HEK293 (cell line): ENCODE measurements at regions not wholly inside any gene's neighbourhood (a gene's known extent, or its start where the extent isn't known, plus 50 kb on each side); places are given as distances from the start of the nearest gene placed in this dataset.

Experiments used
- CTCF ChIA-PET: fragments of 350-600 bp; formaldehyde crosslinking; extraction: SDS; loops from one replicate; lab custom pipeline; 2021; ENCODE audit warnings: antibody characterized with exemption; lab: Yijun Ruan, JAX
- POLR2A ChIA-PET: fragments of 300-600 bp; formaldehyde crosslinking; extraction: SDS; loops from one replicate; lab custom pipeline; 2020; ENCODE audit warnings: antibody characterized with exemption, inconsistent platforms; lab: Yijun Ruan, JAX
- H3K27ac ChIP-seq: fragments of 200-500 bp; sonication (Bioruptor generic); 2 replicates; pipeline ENCODE4 v1.5.1; 2014; ENCODE audit warnings: low read depth, low read length, control low read depth, inconsistent platforms; ENCODE audit errors: extremely low read depth
- H3K36me3 ChIP-seq, 2 experiments: fragments of 200-500 bp in 1 of 2; sonication (Bioruptor generic) in 1 of 2; 1 replicate in 1 of 2; 2 replicates in 1 of 2; pipeline ENCODE4 v1.5.1; 2014 to 2017; ENCODE audit warnings: inconsistent platforms in 2 of 2, low read length in 2 of 2; ENCODE audit not compliant: control insufficient read depth in 2 of 2, insufficient read depth in 1 of 2
- H3K4me1 ChIP-seq: fragments of 200-500 bp; sonication (Bioruptor generic); 2 replicates; pipeline ENCODE4 v1.5.1; 2014; ENCODE audit warnings: mild to moderate bottlenecking, low read length, inconsistent platforms; ENCODE audit not compliant: control insufficient read depth, insufficient read depth
- H3K4me3 ChIP-seq: 2 replicates; pipeline ENCODE4 v1.5.1; 2011; ENCODE audit warnings: low read depth, mild to moderate bottlenecking, control low read depth, low read length, moderate library complexity
- H3K9me3 ChIP-seq: fragments of 200-500 bp; sonication (Bioruptor generic); 2 replicates; pipeline ENCODE4 v1.5.1; 2014; ENCODE audit warnings: low read depth, low read length, inconsistent platforms; ENCODE audit not compliant: control insufficient read depth, insufficient read depth
- BCL11B ChIP-seq: fragments of 450-650 bp; formaldehyde crosslinking; IDR thresholded peaks from 2 replicates; pipeline ENCODE4 v1.5.1; 2016; ENCODE audit warnings: low read depth, missing biosample characterization, missing genetic modification characterization
- FEZF1 ChIP-seq: fragments of 450-650 bp; formaldehyde crosslinking; IDR thresholded peaks from 2 replicates; pipeline ENCODE4 v1.5.1; 2016; ENCODE audit warnings: missing biosample characterization, missing genetic modification characterization
- GLI2 ChIP-seq: fragments of 450-650 bp; formaldehyde crosslinking; IDR thresholded peaks from 2 replicates; pipeline ENCODE4; 2017; ENCODE audit warnings: missing biosample characterization, missing genetic modification characterization, low read depth, borderline replicate concordance
- KLF7 ChIP-seq: fragments of 450-650 bp; formaldehyde crosslinking; IDR thresholded peaks from 2 replicates; pipeline ENCODE4 v1.5.1; 2016; ENCODE audit warnings: missing biosample characterization, missing genetic modification characterization, borderline replicate concordance
- SCRT1 ChIP-seq: fragments of 450-650 bp; formaldehyde crosslinking; IDR thresholded peaks from 2 replicates; pipeline ENCODE4 v1.5.1; 2016; ENCODE audit warnings: missing biosample characterization, missing genetic modification characterization, borderline replicate concordance
- WT1 ChIP-seq: fragments of 450-650 bp; formaldehyde crosslinking; IDR thresholded peaks from 2 replicates; pipeline ENCODE4 v1.5.1; 2016; ENCODE audit warnings: missing biosample characterization, missing genetic modification characterization
- ZFP69B ChIP-seq: fragments of 450-650 bp; formaldehyde crosslinking; IDR thresholded peaks from 2 replicates; pipeline ENCODE4 v1.5.1; 2016; ENCODE audit warnings: missing biosample characterization, missing genetic modification characterization
- ZNF10 ChIP-seq: fragments of 450-650 bp; formaldehyde crosslinking; IDR thresholded peaks from 2 replicates; pipeline ENCODE4 v1.5.1; 2017; ENCODE audit warnings: missing biosample characterization, missing genetic modification characterization
- ZNF37A ChIP-seq: fragments of 450-650 bp; IDR thresholded peaks from 2 replicates; pipeline ENCODE4 v1.5.1; 2018; ENCODE audit warnings: missing biosample characterization, missing genetic modification characterization
- ZNF394 ChIP-seq: fragments of 450-650 bp; formaldehyde crosslinking; IDR thresholded peaks from 2 replicates; pipeline ENCODE4 v1.5.1; 2016; ENCODE audit warnings: missing biosample characterization, missing genetic modification characterization, mild to moderate bottlenecking, moderate library complexity, borderline replicate concordance
- ZNF580 ChIP-seq: fragments of 450-650 bp; formaldehyde crosslinking; IDR thresholded peaks from 2 replicates; pipeline ENCODE4 v1.5.1; 2016; ENCODE audit warnings: missing biosample characterization, missing genetic modification characterization
- ZNF701 ChIP-seq: fragments of 450-650 bp; formaldehyde crosslinking; IDR thresholded peaks from 2 replicates; pipeline ENCODE4 v1.5.1; 2016; ENCODE audit warnings: missing biosample characterization, missing genetic modification characterization
- ZNF704 ChIP-seq: fragments of 450-650 bp; formaldehyde crosslinking; IDR thresholded peaks from 2 replicates; pipeline ENCODE4 v1.5.1; 2016; ENCODE audit warnings: missing biosample characterization, missing genetic modification characterization
- TF ChIP-seq, protein P1 (sequence below): fragments of 450-650 bp; formaldehyde crosslinking; IDR thresholded peaks from 2 replicates; pipeline ENCODE4 v1.5.1; 2016; ENCODE audit warnings: missing biosample characterization, missing genetic modification characterization, low read depth
- TF ChIP-seq, protein P2 (sequence below): fragments of 450-650 bp; formaldehyde crosslinking; IDR thresholded peaks from 2 replicates; pipeline ENCODE4; 2016; ENCODE audit warnings: missing biosample characterization, missing genetic modification characterization
- TF ChIP-seq, protein P3 (sequence below): fragments of 450-650 bp; formaldehyde crosslinking; conservative IDR thresholded peaks from 2 replicates; pipeline ENCODE4 v1.5.1; 2016; ENCODE audit warnings: low read depth, missing biosample characterization, missing genetic modification characterization
- TF ChIP-seq, protein P4 (sequence below): fragments of 450-650 bp; formaldehyde crosslinking; IDR thresholded peaks from 2 replicates; pipeline ENCODE4 v1.5.1; 2016; ENCODE audit warnings: missing biosample characterization, missing genetic modification characterization

- POLR2A ChIA-PET: no interaction called here
These were observed 202.2 kb downstream of the RAMP3 start for GRCh38 chr7:45359776-45360175.

DNA sequence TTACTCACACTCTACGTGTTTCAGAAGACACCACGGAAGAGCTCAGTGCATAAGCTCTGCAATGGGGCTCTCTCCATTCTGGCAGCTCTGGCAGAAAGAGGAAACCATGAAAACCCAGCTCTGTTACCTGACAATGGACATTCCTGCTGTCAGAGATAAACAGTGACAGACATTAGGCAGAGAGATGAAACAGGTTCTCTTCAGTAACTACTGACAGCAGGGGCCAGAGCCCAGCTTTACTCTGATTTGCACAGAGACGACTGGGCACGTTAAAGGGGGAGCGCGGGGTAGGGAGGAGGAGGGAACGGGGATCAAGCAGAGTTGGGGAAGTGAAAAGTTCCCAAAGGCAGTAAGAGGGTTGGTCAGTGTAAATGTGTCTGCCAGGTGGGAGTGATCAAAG, 206.1 kb downstream of the RAMP3 start:
- POLR2A ChIA-PET: no interaction called here
- CTCF ChIA-PET: no interaction called here
- H3K27ac ChIP-seq: no peak overlapping the region
- H3K4me3 ChIP-seq: no peak overlapping the region
- H3K4me1 ChIP-seq: no peaks in the 10 kb centered on the region
- H3K9me3 ChIP-seq: no peaks in the 10 kb centered on the region
- TF ChIP-seq ZNF394 (no peak), GLI2 (tag by site-specific recombination) (no peak), ZNF704 (tag by site-specific recombination) (no peak), ZNF10 (tag by site-specific recombination) (no peak), ZNF580 (no peak), SCRT1 (tag by site-specific recombination) (no peak), ZNF37A (no peak)
- TF ChIP-seq, protein P1, sequence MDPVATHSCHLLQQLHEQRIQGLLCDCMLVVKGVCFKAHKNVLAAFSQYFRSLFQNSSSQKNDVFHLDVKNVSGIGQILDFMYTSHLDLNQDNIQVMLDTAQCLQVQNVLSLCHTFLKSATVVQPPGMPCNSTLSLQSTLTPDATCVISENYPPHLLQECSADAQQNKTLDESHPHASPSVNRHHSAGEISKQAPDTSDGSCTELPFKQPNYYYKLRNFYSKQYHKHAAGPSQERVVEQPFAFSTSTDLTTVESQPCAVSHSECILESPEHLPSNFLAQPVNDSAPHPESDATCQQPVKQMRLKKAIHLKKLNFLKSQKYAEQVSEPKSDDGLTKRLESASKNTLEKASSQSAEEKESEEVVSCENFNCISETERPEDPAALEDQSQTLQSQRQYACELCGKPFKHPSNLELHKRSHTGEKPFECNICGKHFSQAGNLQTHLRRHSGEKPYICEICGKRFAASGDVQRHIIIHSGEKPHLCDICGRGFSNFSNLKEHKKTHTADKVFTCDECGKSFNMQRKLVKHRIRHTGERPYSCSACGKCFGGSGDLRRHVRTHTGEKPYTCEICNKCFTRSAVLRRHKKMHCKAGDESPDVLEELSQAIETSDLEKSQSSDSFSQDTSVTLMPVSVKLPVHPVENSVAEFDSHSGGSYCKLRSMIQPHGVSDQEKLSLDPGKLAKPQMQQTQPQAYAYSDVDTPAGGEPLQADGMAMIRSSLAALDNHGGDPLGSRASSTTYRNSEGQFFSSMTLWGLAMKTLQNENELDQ: no peak
- TF ChIP-seq, all 188 proteins: peak for 0
- H3K36me3 ChIP-seq: no peaks in the 10 kb centered on the region

More at GRCh38 chr7:45359776-45360175, 202.2 kb downstream of the RAMP3 start:
- Histone ChIP-seq H3K27ac (no peak overlapping the region), H3K36me3 (no peaks in the 10 kb centered on the region), H3K4me1 (no peaks in the 10 kb centered on the region), H3K4me3 (no peak overlapping the region), H3K9me3 (no peaks in the 10 kb centered on the region)
- CTCF ChIA-PET: no interaction called here
- no peak for TF ChIP-seq WT1 (tag by site-specific recombination)
- TF ChIP-seq, protein P2, sequence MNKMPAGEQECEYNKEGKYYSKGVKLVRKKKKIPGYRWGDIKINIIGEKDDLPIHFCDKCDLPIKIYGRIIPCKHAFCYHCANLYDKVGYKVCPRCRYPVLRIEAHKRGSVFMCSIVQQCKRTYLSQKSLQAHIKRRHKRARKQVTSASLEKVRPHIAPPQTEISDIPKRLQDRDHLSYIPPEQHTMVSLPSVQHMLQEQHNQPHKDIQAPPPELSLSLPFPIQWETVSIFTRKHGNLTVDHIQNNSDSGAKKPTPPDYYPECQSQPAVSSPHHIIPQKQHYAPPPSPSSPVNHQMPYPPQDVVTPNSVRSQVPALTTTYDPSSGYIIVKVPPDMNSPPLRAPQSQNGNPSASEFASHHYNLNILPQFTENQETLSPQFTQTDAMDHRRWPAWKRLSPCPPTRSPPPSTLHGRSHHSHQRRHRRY (tag by site-specific recombination): no peak
- TF ChIP-seq, protein P3, sequence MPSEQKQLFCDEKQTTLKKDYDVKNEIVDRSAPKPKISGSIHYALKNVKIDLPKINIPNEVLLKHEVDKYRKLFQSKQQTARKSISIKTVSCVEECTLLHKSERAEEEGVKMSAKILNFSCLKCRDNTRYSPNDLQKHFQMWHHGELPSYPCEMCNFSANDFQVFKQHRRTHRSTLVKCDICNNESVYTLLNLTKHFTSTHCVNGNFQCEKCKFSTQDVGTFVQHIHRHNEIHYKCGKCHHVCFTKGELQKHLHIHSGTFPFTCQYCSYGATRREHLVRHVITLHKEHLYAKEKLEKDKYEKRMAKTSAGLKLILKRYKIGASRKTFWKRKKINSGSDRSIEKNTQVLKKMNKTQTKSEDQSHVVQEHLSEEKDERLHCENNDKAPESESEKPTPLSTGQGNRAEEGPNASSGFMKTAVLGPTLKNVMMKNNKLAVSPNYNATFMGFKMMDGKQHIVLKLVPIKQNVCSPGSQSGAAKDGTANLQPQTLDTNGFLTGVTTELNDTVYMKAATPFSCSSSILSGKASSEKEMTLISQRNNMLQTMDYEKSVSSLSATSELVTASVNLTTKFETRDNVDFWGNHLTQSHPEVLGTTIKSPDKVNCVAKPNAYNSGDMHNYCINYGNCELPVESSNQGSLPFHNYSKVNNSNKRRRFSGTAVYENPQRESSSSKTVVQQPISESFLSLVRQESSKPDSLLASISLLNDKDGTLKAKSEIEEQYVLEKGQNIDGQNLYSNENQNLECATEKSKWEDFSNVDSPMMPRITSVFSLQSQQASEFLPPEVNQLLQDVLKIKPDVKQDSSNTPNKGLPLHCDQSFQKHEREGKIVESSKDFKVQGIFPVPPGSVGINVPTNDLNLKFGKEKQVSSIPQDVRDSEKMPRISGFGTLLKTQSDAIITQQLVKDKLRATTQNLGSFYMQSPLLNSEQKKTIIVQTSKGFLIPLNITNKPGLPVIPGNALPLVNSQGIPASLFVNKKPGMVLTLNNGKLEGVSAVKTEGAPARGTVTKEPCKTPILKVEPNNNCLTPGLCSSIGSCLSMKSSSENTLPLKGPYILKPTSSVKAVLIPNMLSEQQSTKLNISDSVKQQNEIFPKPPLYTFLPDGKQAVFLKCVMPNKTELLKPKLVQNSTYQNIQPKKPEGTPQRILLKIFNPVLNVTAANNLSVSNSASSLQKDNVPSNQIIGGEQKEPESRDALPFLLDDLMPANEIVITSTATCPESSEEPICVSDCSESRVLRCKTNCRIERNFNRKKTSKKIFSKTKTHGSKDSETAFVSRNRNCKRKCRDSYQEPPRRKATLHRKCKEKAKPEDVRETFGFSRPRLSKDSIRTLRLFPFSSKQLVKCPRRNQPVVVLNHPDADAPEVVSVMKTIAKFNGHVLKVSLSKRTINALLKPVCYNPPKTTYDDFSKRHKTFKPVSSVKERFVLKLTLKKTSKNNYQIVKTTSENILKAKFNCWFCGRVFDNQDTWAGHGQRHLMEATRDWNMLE (tag by site-specific recombination): no peak
- no peak for TF ChIP-seq ZNF37A
- TF ChIP-seq FEZF1: no peak
- no peak for TF ChIP-seq ZNF701 (tag by site-specific recombination)
- TF ChIP-seq, protein P4, sequence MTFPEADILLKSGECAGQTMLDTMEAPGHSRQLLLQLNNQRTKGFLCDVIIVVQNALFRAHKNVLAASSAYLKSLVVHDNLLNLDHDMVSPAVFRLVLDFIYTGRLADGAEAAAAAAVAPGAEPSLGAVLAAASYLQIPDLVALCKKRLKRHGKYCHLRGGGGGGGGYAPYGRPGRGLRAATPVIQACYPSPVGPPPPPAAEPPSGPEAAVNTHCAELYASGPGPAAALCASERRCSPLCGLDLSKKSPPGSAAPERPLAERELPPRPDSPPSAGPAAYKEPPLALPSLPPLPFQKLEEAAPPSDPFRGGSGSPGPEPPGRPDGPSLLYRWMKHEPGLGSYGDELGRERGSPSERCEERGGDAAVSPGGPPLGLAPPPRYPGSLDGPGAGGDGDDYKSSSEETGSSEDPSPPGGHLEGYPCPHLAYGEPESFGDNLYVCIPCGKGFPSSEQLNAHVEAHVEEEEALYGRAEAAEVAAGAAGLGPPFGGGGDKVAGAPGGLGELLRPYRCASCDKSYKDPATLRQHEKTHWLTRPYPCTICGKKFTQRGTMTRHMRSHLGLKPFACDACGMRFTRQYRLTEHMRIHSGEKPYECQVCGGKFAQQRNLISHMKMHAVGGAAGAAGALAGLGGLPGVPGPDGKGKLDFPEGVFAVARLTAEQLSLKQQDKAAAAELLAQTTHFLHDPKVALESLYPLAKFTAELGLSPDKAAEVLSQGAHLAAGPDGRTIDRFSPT (tag by site-specific recombination): no peak
- TF ChIP-seq KLF7 (tag by site-specific recombination): no peak
- TF ChIP-seq ZFP69B (tag by site-specific recombination): no peak
- TF ChIP-seq BCL11B: no peak
